ENCODE measurements at regions not wholly inside any gene's neighbourhood (a gene's known extent, or its start where the extent isn't known, plus 50 kb on each side); places are given as distances from the start of the nearest gene placed in this dataset.
"Not testable (repeated sequence)": the region's sequence is repeated elsewhere in the genome, so short reads cannot be mapped to it uniquely, and the experiment has no call there.

- DNase-seq = no peak
These were observed 223.9 kb upstream of the MAD2L1 start for GRCh38 chr4:120290553-120290952.

- no peak for DNase-seq
These were observed 220.2 kb upstream of the MAD2L1 start for GRCh38 chr4:120286813-120287212.

- no peak for DNase-seq
These were observed 214.9 kb upstream of the MAD2L1 start for GRCh38 chr4:120281581-120281980.

- no peak for DNase-seq
These were observed 210.7 kb upstream of the MAD2L1 start for GRCh38 chr4:120277391-120277790.

- DNase-seq = no peak
These were observed 200.0 kb upstream of the MAD2L1 start for GRCh38 chr4:120266602-120267001.

GRCh38 chr4:120263618-120264017, 197.0 kb upstream of the MAD2L1 start:
- DNase-seq = no peak

- DNase-seq = no peak
These were observed 194.5 kb upstream of the MAD2L1 start for GRCh38 chr4:120261117-120261516.

- DNase-seq = not testable (repeated sequence)
These were observed 189.6 kb upstream of the MAD2L1 start for GRCh38 chr4:120256112-120256775.

GRCh38 chr4:120238277-120238973, 171.8 kb upstream of the MAD2L1 start:
- DNase-seq = no peak

GRCh38 chr4:120236873-120237272, 170.2 kb upstream of the MAD2L1 start:
- DNase-seq = no peak

GRCh38 chr4:120232050-120232449, 165.4 kb upstream of the MAD2L1 start:
- DNase-seq = no peak

GRCh38 chr4:120228086-120228485, 161.4 kb upstream of the MAD2L1 start:
- DNase-seq = no peak

GRCh38 chr4:120227554-120227953, 160.9 kb upstream of the MAD2L1 start:
- no peak for DNase-seq

- no peak for DNase-seq
These were observed 158.9 kb upstream of the MAD2L1 start for GRCh38 chr4:120225527-120225926.

GRCh38 chr4:120218981-120219380, 152.3 kb upstream of the MAD2L1 start:
- no peak for DNase-seq

GRCh38 chr4:120215350-120215749, 148.7 kb upstream of the MAD2L1 start:
- DNase-seq = no peak

- no peak for DNase-seq
These were observed 144.9 kb upstream of the MAD2L1 start for GRCh38 chr4:120211408-120212015.

- DNase-seq = no peak
These were observed 143.1 kb upstream of the MAD2L1 start for GRCh38 chr4:120209706-120210105.

GRCh38 chr4:120207021-120207420, 140.4 kb upstream of the MAD2L1 start:
- DNase-seq = no peak

GRCh38 chr4:120202222-120202621, 135.6 kb upstream of the MAD2L1 start:
- no peak for DNase-seq

GRCh38 chr4:120200573-120201110, 134.0 kb upstream of the MAD2L1 start:
- DNase-seq = not testable (repeated sequence)

GRCh38 chr4:120198411-120198810, 131.8 kb upstream of the MAD2L1 start:
- no peak for DNase-seq

- DNase-seq = no peak
These were observed 111.0 kb upstream of the MAD2L1 start for GRCh38 chr4:120177603-120178002.

- DNase-seq = no peak
These were observed 108.6 kb upstream of the MAD2L1 start for GRCh38 chr4:120175272-120175671.

All from CD4-positive, alpha-beta T cell treated with Interleukin-17A for 4 hours (primary cell).